CD14-positive monocyte (primary cell): ENCODE measurements at regions not wholly inside any gene's neighbourhood (a gene's known extent, or its start where the extent isn't known, plus 50 kb on each side); places are given as distances from the start of the nearest gene placed in this dataset.

ENCODE experiments used
- DNase-seq, 3 donors: peaks; one replicate each; pipeline ENCODE4 v3.0.0-alpha.2; 2011 to 2022
- H2AFZ ChIP-seq: 2 replicates; pipeline ENCODE4 v1.6.0; 2012; ENCODE audit warnings: mild to moderate bottlenecking, low read depth, low read length, inconsistent platforms; ENCODE audit not compliant: insufficient read depth, poor library complexity, severe bottlenecking
- H3K27ac ChIP-seq, 2 donors: 1 replicate in 1 of 2; 2 replicates in 1 of 2; pipeline ENCODE4 v1.5.1; 2012 to 2013; ENCODE audit warnings: low read length in 2 of 2, control low read depth in 1 of 2, inconsistent platforms in 1 of 2, low read depth in 1 of 2, mild to moderate bottlenecking in 1 of 2
- H3K27me3 ChIP-seq, 2 donors: one replicate each; pipeline versions ENCODE4 v1.6.0 to v1.6.1; 2011 to 2013; ENCODE audit warnings: low read length in 2 of 2; ENCODE audit not compliant: control insufficient read depth in 2 of 2, insufficient read depth in 2 of 2
- H3K36me3 ChIP-seq, 2 donors: replicated peaks in 1 of 2; 1 replicate in 1 of 2; 2 replicates in 1 of 2; pipeline versions ENCODE4 v1.5.1 to v1.6.1; 2012 to 2013; ENCODE audit warnings: low read length in 2 of 2, control low read depth in 1 of 2, inconsistent platforms in 1 of 2, mild to moderate bottlenecking in 1 of 2; ENCODE audit not compliant: insufficient read depth in 2 of 2, control insufficient read depth in 1 of 2
- H3K4me1 ChIP-seq, 2 donors: 1 replicate in 1 of 2; 2 replicates in 1 of 2; pipeline versions ENCODE4 v1.5.1 to v1.6.1; 2012 to 2013; ENCODE audit warnings: low read length in 2 of 2, control low read depth in 1 of 2, inconsistent platforms in 1 of 2, mild to moderate bottlenecking in 1 of 2, moderate library complexity in 1 of 2; ENCODE audit not compliant: insufficient read depth in 2 of 2, control insufficient read depth in 1 of 2
- H3K4me2 ChIP-seq: replicated peaks from 2 replicates; pipeline ENCODE3; 2012; ENCODE audit warnings: low read length, moderate library complexity, mild to moderate bottlenecking; ENCODE audit not compliant: poor library complexity, severe bottlenecking; ENCODE audit errors: extremely low read depth
- H3K4me3 ChIP-seq, 3 experiments: fragments of 200-600 bp in 1 of 3; sonication (generic) in 1 of 3; replicated peaks in 1 of 3; 1 replicate in 2 of 3; 2 replicates in 1 of 3; pipeline ENCODE4 v1.5.1; 2011 to 2013; ENCODE audit warnings: low read length in 3 of 3, mild to moderate bottlenecking in 3 of 3, control low read depth in 2 of 3, low read depth in 2 of 3, inconsistent platforms in 1 of 3, moderate library complexity in 1 of 3
- H3K79me2 ChIP-seq: 2 replicates; pipeline ENCODE4 v1.6.0; 2012; ENCODE audit warnings: mild to moderate bottlenecking, control low read depth, inconsistent platforms, low read length, moderate library complexity; ENCODE audit not compliant: insufficient read depth
- H3K9ac ChIP-seq: 2 replicates; pipeline ENCODE4 v1.6.0; 2017; ENCODE audit warnings: low read length, mild to moderate bottlenecking; ENCODE audit not compliant: insufficient read depth, poor library complexity, severe bottlenecking
- H3K9me3 ChIP-seq, 2 donors: replicated peaks in 1 of 2; 1 replicate in 1 of 2; 2 replicates in 1 of 2; pipeline versions ENCODE4 v1.5.1 to v1.6.1; 2012 to 2013; ENCODE audit warnings: low read length in 2 of 2, control low read depth in 1 of 2; ENCODE audit not compliant: control insufficient read depth in 1 of 2, insufficient read depth in 1 of 2
- H4K20me1 ChIP-seq: 2 replicates; pipeline ENCODE4 v1.6.0; 2012; ENCODE audit warnings: mild to moderate bottlenecking, low read length, control low read depth, moderate library complexity; ENCODE audit not compliant: insufficient read depth
- H3K27ac Mint-ChIP-seq, 7 donors: one replicate each; pipeline ENCODE4 v1.8.0; 2020; ENCODE audit warnings: mild to moderate bottlenecking in 7 of 7, mixed read lengths in 7 of 7, moderate library complexity in 6 of 7, inconsistent platforms in 2 of 7
- H3K27me3 Mint-ChIP-seq, 3 donors: one replicate each; pipeline ENCODE4 v1.8.0; 2021 to 2022; ENCODE audit warnings: low read depth in 3 of 3, mild to moderate bottlenecking in 3 of 3, mixed read lengths in 3 of 3, moderate library complexity in 3 of 3, inconsistent platforms in 1 of 3
- H3K36me3 Mint-ChIP-seq, 2 donors: one replicate each; pipeline ENCODE4 v1.8.0; 2020; ENCODE audit warnings: mixed read lengths in 2 of 2, inconsistent platforms in 1 of 2, mild to moderate bottlenecking in 1 of 2
- H3K4me1 Mint-ChIP-seq: one replicate; pipeline ENCODE4 v1.8.0; 2020; ENCODE audit warnings: mild to moderate bottlenecking, mixed read lengths
- H3K4me3 Mint-ChIP-seq, 2 donors: one replicate each; pipeline ENCODE4 v1.8.0; 2020; ENCODE audit warnings: mild to moderate bottlenecking in 2 of 2, mixed read lengths in 2 of 2, moderate library complexity in 1 of 2
- H3K9me3 Mint-ChIP-seq, 7 donors: one replicate each; pipeline ENCODE4 v1.8.0; 2020 to 2022; ENCODE audit warnings: mixed read lengths in 7 of 7, mild to moderate bottlenecking in 6 of 7, moderate library complexity in 6 of 7, inconsistent platforms in 2 of 7
- WGBS: methylation state at CpG from one replicate; pipeline ENCODE4 v1.1.5; 2013; ENCODE audit warnings: missing lambda C conversion rate; ENCODE audit not compliant: insufficient coverage; 5-methylcytosine and 5-hydroxymethylcytosine counted together
- intact Hi-C, 2 donors: fragments of 100-400 bp; cut with micrococcal nuclease; formaldehyde crosslinking; loops; one replicate each; pipeline versions ENCODE4 v1.15.0 to v1.15.1; 2023
- TF ChIP-seq, protein P1 (sequence below): fragments of 200-600 bp; IDR thresholded peaks from one replicate; pipeline ENCODE4 v1.8.0; 2022; ENCODE audit warnings: antibody characterized with exemption, mild to moderate bottlenecking

DNA sequence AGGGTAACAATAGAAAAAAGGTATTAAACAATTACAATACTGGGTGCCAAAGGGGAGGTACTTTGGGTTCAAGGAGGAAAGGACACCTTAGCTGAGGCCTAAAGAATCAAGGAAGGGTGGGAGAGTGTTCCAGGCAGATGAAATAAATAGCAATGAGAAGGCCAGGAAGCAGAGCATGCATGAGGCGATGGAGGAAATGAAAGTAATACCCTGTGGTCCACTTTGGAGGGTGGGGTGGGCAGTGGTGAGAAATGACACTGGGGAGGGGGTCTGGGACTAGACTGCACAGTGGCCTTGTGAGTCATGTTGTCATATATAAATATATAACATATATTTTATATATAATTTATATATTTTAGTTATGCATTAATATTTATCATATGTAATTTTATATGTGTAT is 55.9 kb downstream of the BHLHE40 start:
- no peak overlapping the region for H3K4me2 ChIP-seq
- H3K9me3 ChIP-seq = no peaks in the 10 kb centered on the region
- no peaks in the 10 kb centered on the region for H3K79me2 ChIP-seq
- H3K27me3 Mint-ChIP-seq = peaks cover 0 to 9% (median 3%) of the 10 kb centered on the region in 3 donors
- H3K36me3 ChIP-seq = no peaks in the 10 kb centered on the region
- H3K36me3 Mint-ChIP-seq = no peaks in the 10 kb centered on the region
- intact Hi-C loops = no loop called here
- peaks cover 54% of the 10 kb centered on the region for H3K4me1 Mint-ChIP-seq
- TF ChIP-seq, protein P1, sequence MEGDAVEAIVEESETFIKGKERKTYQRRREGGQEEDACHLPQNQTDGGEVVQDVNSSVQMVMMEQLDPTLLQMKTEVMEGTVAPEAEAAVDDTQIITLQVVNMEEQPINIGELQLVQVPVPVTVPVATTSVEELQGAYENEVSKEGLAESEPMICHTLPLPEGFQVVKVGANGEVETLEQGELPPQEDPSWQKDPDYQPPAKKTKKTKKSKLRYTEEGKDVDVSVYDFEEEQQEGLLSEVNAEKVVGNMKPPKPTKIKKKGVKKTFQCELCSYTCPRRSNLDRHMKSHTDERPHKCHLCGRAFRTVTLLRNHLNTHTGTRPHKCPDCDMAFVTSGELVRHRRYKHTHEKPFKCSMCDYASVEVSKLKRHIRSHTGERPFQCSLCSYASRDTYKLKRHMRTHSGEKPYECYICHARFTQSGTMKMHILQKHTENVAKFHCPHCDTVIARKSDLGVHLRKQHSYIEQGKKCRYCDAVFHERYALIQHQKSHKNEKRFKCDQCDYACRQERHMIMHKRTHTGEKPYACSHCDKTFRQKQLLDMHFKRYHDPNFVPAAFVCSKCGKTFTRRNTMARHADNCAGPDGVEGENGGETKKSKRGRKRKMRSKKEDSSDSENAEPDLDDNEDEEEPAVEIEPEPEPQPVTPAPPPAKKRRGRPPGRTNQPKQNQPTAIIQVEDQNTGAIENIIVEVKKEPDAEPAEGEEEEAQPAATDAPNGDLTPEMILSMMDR = no peak
- no peak overlapping the region for H2AFZ ChIP-seq
- WGBS = 0% methylated on average over 1 of the region's 1 CpG
- peak overlapping the region in 1 of 7 donors; percentile 78 for H3K27ac Mint-ChIP-seq
- H3K4me3 ChIP-seq = no peak overlapping the region
- peaks cover 0 to 2% (median 0%) of the 10 kb centered on the region in 7 donors for H3K9me3 Mint-ChIP-seq
- no peaks in the 10 kb centered on the region for H4K20me1 ChIP-seq
- H3K4me1 ChIP-seq = peaks cover 42 to 55% of the 10 kb centered on the region in 2 donors
- no peak overlapping the region for H3K4me3 Mint-ChIP-seq
- no peak for DNase-seq
- no peak overlapping the region for H3K9ac ChIP-seq
- H3K27ac ChIP-seq = no peak overlapping the region
- no peaks in the 10 kb centered on the region for H3K27me3 ChIP-seq

DNA sequence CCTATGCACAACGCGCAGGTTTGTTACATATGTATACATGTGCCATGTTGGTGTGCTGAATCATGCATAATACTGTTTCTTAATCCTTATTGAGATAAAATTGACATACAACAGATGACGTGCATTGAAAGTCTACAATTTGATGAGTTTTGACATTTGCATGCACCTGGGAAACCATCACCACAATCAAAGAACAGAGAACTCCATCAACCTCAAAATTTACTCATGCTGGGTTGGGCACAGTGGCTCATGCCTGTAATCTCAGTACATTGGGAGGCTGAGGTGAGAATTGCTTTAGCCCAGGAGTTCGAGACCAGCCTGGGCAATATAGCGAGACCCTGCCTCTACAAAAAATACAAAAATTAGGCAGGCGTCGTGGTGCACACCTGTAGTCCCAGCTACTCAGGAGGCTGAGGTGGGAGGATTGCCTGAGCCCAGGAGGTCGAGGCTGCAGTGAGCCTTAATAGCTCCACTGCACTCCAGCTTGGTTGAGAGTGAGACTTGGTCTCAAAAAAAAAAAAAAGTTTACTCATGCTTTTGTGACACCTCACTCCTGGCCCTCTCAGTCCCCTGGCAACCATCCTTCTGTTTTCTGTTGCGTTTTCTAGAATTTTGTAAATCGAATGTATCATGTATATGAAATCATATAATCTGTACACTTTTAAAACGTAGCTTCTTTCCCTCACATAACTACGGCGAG is 56.6 kb downstream of the BHLHE40 start:
- Histone ChIP-seq H4K20me1 (no peaks in the 10 kb centered on the region), H3K79me2 (no peaks in the 10 kb centered on the region), H3K9ac (no peak overlapping the region), H2AFZ (no peak overlapping the region), H3K27me3 (no peaks in the 10 kb centered on the region), H3K27ac (no peak overlapping the region), H3K9me3 (no peaks in the 10 kb centered on the region), H3K36me3 (no peaks in the 10 kb centered on the region), H3K4me2 (no peak overlapping the region), H3K4me1 (peaks cover 42 to 53% of the 10 kb centered on the region in 2 donors), H3K4me3 (no peak overlapping the region)
- H3K9me3 Mint-ChIP-seq = peaks cover 0 to 2% (median 0%) of the 10 kb centered on the region in 7 donors
- no CpG with 5 or more reads among the region's 13 CpGs for WGBS
- DNase-seq = no peak
- H3K27me3 Mint-ChIP-seq = peaks cover 0 to 6% (median 1%) of the 10 kb centered on the region in 3 donors
- TF ChIP-seq, protein P1 = no peak
- no peaks in the 10 kb centered on the region for H3K36me3 Mint-ChIP-seq
- no peak overlapping the region for H3K4me3 Mint-ChIP-seq
- peaks cover 52% of the 10 kb centered on the region for H3K4me1 Mint-ChIP-seq
- intact Hi-C loops = no loop called here
- H3K27ac Mint-ChIP-seq = peak overlapping the region in 1 of 7 donors; percentile 80
